OCI-LY7 (cell line): ENCODE measurements at regions not wholly inside any gene's neighbourhood (a gene's known extent, or its start where the extent isn't known, plus 50 kb on each side); places are given as distances from the start of the nearest gene placed in this dataset.

Experiments used
- EZH2phosphoT487 ChIP-seq: fragments of 200-600 bp; sonication (generic); IDR thresholded peaks from 2 replicates; pipeline ENCODE4 v1.6.1; 2018; ENCODE audit warnings: low read depth, borderline replicate concordance, mild to moderate bottlenecking, mixed run types, antibody characterized with exemption, low read length, moderate library complexity, mixed read lengths
- TF ChIP-seq, protein P1 (sequence below): fragments of 200-600 bp; sonication (generic); conservative IDR thresholded peaks from 2 replicates; pipeline ENCODE4 v1.5.1; 2014; ENCODE audit warnings: mild to moderate bottlenecking, antibody characterized with exemption, low read length, moderate library complexity, mixed read lengths

DNA sequence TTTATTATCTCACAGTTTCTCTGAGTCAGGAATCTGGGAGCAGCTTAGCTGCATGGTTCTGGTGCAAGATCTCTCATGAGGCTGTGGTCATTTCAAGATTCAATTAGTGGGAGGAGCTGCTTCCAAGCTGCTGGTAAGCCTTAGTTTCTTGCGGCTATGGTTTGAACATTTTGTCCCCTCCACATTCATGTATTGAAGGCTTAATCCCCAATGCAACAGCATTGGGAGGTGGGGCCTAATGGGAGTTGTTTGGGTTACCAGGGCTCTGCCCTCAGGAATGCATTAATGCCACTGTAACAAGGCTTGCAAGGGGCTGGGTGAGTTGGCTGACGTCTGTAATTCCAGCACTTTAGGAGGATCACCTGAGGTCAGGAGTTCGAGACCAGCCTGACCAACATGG lies 272.9 kb downstream of the UTP18 start:
- TF ChIP-seq, protein P1, sequence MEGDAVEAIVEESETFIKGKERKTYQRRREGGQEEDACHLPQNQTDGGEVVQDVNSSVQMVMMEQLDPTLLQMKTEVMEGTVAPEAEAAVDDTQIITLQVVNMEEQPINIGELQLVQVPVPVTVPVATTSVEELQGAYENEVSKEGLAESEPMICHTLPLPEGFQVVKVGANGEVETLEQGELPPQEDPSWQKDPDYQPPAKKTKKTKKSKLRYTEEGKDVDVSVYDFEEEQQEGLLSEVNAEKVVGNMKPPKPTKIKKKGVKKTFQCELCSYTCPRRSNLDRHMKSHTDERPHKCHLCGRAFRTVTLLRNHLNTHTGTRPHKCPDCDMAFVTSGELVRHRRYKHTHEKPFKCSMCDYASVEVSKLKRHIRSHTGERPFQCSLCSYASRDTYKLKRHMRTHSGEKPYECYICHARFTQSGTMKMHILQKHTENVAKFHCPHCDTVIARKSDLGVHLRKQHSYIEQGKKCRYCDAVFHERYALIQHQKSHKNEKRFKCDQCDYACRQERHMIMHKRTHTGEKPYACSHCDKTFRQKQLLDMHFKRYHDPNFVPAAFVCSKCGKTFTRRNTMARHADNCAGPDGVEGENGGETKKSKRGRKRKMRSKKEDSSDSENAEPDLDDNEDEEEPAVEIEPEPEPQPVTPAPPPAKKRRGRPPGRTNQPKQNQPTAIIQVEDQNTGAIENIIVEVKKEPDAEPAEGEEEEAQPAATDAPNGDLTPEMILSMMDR = no peak
- TF ChIP-seq EZH2phosphoT487 = no peak
